DND-41 (cell line): ENCODE measurements at regions not wholly inside any gene's neighbourhood (a gene's known extent, or its start where the extent isn't known, plus 50 kb on each side); places are given as distances from the start of the nearest gene placed in this dataset.
"Not testable (repeated sequence)": the region's sequence is repeated elsewhere in the genome, so short reads cannot be mapped to it uniquely, and the experiment has no call there.

Experiments
- ATAC-seq: fragments of 200-7000 bp; cut with Tn5 transposase; 3 replicates; pipeline ENCODE4 v1.9.1; 2021; ENCODE audit warnings: low read depth; ENCODE audit not compliant: insufficient read depth
- DNase-seq: peaks from one replicate; pipeline ENCODE4 v3.0.0-alpha.2; 2020
- H2AFZ ChIP-seq: 2 replicates; pipeline ENCODE4 v1.6.0; 2012; ENCODE audit warnings: low read depth, low read length
- H3K27ac ChIP-seq: 2 replicates; pipeline ENCODE4 v1.5.1; 2012; ENCODE audit warnings: low read length, inconsistent platforms
- H3K27me3 ChIP-seq: fragments of 200-600 bp; sonication (generic); 2 replicates; pipeline ENCODE4 v1.6.0; 2012; ENCODE audit warnings: low read length, mild to moderate bottlenecking, inconsistent platforms; ENCODE audit not compliant: insufficient read depth, poor library complexity
- H3K36me3 ChIP-seq: 2 replicates; pipeline ENCODE4 v1.5.1; 2012; ENCODE audit warnings: low read length, inconsistent platforms; ENCODE audit not compliant: insufficient read depth
- H3K4me1 ChIP-seq: 2 replicates; pipeline ENCODE4 v1.5.1; 2012; ENCODE audit warnings: mild to moderate bottlenecking, low read length; ENCODE audit not compliant: insufficient read depth
- H3K4me2 ChIP-seq: 2 replicates; pipeline ENCODE4 v1.6.0; 2012; ENCODE audit warnings: mild to moderate bottlenecking, moderate library complexity, low read length, inconsistent platforms; ENCODE audit not compliant: insufficient read depth
- H3K4me3 ChIP-seq, 2 experiments: fragments of 200-600 bp in 1 of 2; shearing (Covaris generic) in 1 of 2; 2 replicates each; pipeline ENCODE4 v1.5.1; 2012 to 2016; ENCODE audit warnings: inconsistent platforms in 2 of 2, low read length in 2 of 2, mild to moderate bottlenecking in 2 of 2, low read depth in 1 of 2, moderate library complexity in 1 of 2
- H3K79me2 ChIP-seq: 2 replicates; pipeline ENCODE4 v1.6.0; 2012; ENCODE audit warnings: low read length, inconsistent platforms; ENCODE audit not compliant: insufficient read depth
- H3K9ac ChIP-seq: 2 replicates; pipeline ENCODE4 v1.6.0; 2012; ENCODE audit warnings: low read depth, mild to moderate bottlenecking, inconsistent platforms, low read length, moderate library complexity
- H3K9me3 ChIP-seq: 2 replicates; pipeline ENCODE4 v1.5.1; 2012; ENCODE audit warnings: low read length, moderate library complexity, mild to moderate bottlenecking, inconsistent platforms; ENCODE audit not compliant: insufficient read depth, severe bottlenecking
- H4K20me1 ChIP-seq: 2 replicates; pipeline ENCODE4 v1.6.0; 2012; ENCODE audit warnings: low read length; ENCODE audit not compliant: insufficient read depth
- EZH2 ChIP-seq: IDR thresholded peaks from 3 replicates; pipeline ENCODE4 v1.6.1; 2012; ENCODE audit warnings: borderline replicate concordance, low read depth, mild to moderate bottlenecking, moderate library complexity, low read length, inconsistent platforms; ENCODE audit not compliant: severe bottlenecking
- TF ChIP-seq, protein P1 (sequence below): IDR thresholded peaks from 2 replicates; pipeline ENCODE4 v1.5.1; 2012; ENCODE audit warnings: borderline replicate concordance, low read length, moderate library complexity, mild to moderate bottlenecking; ENCODE audit not compliant: poor library complexity, severe bottlenecking; ENCODE audit errors: extremely low read depth

DNA sequence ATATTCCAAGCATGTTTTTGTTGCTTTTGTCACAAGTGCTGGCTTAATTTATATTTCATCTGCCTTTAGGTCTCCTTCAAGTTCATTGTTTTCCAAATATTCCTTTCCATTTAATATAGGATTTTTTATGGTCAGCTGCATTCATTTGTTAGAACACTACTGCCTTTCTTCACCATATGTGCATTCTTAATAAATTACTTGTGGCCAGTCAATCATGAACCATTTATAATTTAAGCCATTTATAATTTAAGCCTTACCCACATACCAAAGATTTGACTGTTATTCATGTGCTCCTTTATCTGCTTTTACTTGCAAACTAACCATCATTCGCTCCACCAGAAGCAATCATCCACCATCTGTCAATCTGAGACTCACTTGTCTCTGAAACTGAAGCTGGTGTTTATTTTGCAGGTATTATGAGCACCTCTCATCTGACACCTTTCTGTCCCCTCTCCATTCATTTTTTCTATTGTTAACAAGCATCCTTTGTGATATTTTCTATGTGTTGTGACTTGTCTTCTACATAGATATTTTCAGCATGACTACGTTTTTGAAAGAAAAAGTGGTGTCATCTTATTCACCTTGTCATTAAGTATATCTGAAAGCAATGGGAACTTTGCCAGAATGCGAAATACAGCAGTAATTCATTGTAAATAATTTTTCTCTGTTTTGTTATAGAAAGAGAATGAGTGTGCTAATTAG is 786.8 kb downstream of the KCNJ3 start:
- Histone ChIP-seq H4K20me1 (no peaks in the 10 kb centered on the region), H3K79me2 (no peaks in the 10 kb centered on the region), H3K36me3 (no peaks in the 10 kb centered on the region), H2AFZ (no peak overlapping the region), H3K27me3 (no peaks in the 10 kb centered on the region), H3K4me2 (no peak overlapping the region), H3K9me3 (no peaks in the 10 kb centered on the region), H3K9ac (no peak overlapping the region), H3K4me3 (no peak overlapping the region), H3K27ac (no peak overlapping the region), H3K4me1 (no peaks in the 10 kb centered on the region)
- no peak for TF ChIP-seq EZH2
- TF ChIP-seq, protein P1, sequence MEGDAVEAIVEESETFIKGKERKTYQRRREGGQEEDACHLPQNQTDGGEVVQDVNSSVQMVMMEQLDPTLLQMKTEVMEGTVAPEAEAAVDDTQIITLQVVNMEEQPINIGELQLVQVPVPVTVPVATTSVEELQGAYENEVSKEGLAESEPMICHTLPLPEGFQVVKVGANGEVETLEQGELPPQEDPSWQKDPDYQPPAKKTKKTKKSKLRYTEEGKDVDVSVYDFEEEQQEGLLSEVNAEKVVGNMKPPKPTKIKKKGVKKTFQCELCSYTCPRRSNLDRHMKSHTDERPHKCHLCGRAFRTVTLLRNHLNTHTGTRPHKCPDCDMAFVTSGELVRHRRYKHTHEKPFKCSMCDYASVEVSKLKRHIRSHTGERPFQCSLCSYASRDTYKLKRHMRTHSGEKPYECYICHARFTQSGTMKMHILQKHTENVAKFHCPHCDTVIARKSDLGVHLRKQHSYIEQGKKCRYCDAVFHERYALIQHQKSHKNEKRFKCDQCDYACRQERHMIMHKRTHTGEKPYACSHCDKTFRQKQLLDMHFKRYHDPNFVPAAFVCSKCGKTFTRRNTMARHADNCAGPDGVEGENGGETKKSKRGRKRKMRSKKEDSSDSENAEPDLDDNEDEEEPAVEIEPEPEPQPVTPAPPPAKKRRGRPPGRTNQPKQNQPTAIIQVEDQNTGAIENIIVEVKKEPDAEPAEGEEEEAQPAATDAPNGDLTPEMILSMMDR = no peak
- ATAC-seq (no peak), DNase-seq (no peak)

DNA sequence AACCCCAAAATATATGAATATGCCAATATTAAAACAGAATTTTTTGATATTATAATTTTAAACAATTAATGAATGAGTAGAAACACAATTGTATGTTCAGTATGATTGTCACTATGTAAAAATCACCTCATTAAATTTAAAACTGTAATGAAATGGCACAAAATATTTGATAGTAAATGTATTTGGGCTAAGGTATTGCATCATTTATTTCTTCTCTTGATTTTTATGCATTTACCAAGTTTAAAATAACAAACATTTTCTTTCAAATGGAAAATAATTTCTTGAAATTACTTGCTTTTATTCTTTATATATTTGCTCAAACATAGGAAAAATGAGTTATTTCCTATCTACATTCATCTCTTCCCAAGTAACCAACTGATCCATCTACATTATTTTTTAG is 782.6 kb downstream of the KCNJ3 start:
- no peak for ATAC-seq
- H3K4me1 ChIP-seq = no peaks in the 10 kb centered on the region
- DNase-seq = no peak
- H3K4me2 ChIP-seq = no peak overlapping the region
- no peaks in the 10 kb centered on the region for H3K9me3 ChIP-seq
- H3K27me3 ChIP-seq = no peaks in the 10 kb centered on the region
- no peak overlapping the region for H3K9ac ChIP-seq
- H3K79me2 ChIP-seq = no peaks in the 10 kb centered on the region
- no peak overlapping the region for H3K4me3 ChIP-seq
- no peak overlapping the region for H2AFZ ChIP-seq
- H3K27ac ChIP-seq = no peak overlapping the region
- H3K36me3 ChIP-seq = no peaks in the 10 kb centered on the region
- H4K20me1 ChIP-seq = no peaks in the 10 kb centered on the region
- TF ChIP-seq, protein P1 = no peak
- no peak for TF ChIP-seq EZH2

DNA sequence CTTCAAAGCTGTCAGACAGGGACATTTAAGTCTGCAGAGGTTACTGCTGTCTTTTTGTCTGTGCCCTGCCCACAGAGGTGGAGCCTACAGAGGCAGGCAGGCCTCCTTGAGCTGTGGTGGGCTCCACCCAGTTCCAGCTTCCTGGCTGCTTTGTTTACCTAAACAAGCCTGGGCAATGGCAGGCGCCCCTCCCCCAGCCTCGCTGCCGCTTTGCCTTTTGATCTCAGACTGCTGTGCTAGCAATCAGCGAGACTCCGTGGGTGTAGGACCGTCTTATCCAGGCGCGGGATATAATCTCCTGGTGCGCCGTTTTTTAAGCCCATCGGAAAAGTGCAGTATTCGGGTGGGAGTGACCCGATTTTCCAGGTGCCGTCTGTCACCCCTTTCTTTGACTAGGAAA is 773.5 kb downstream of the KCNJ3 start:
- H3K4me2 ChIP-seq, H2AFZ ChIP-seq, H3K36me3 ChIP-seq, H3K27ac ChIP-seq, H3K9me3 ChIP-seq, DNase-seq, ATAC-seq, H3K9ac ChIP-seq, H3K4me3 ChIP-seq, H3K4me1 ChIP-seq, H3K79me2 ChIP-seq, H4K20me1 ChIP-seq, H3K27me3 ChIP-seq: not testable (repeated sequence)

DNA sequence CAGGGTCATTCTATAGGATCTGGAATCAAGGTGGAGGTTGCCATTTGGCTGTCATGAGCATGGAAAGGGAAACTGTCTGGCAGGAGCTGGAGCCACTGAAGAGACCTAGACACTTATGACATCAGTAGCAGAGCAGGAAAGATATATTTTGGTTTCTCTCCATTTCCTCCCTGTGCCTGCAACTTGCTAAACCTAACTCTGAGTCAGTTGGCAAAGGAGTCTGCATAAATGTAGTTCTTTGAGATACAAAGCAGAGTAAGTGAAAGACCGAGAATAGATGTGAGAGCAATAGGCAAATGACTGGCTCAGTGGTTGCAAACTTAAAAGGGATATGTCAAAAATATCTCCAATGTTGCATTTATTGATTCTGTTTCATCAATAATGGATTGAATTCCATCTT is 757.7 kb downstream of the KCNJ3 start:
- no peaks in the 10 kb centered on the region for H4K20me1 ChIP-seq
- no peak overlapping the region for H3K27ac ChIP-seq
- no peaks in the 10 kb centered on the region for H3K9me3 ChIP-seq
- no peak for TF ChIP-seq EZH2
- TF ChIP-seq, protein P1 = no peak
- H3K27me3 ChIP-seq = no peaks in the 10 kb centered on the region
- H2AFZ ChIP-seq = no peak overlapping the region
- no peak overlapping the region for H3K4me2 ChIP-seq
- no peaks in the 10 kb centered on the region for H3K36me3 ChIP-seq
- no peak overlapping the region for H3K4me3 ChIP-seq
- no peak overlapping the region for H3K9ac ChIP-seq
- no peak for ATAC-seq
- H3K79me2 ChIP-seq = no peaks in the 10 kb centered on the region
- DNase-seq = no peak
- no peaks in the 10 kb centered on the region for H3K4me1 ChIP-seq
